SK-MEL-5 (cell line): ENCODE measurements at regions not wholly inside any gene's neighbourhood (a gene's known extent, or its start where the extent isn't known, plus 50 kb on each side); places are given as distances from the start of the nearest gene placed in this dataset.

Experiments used
- DNase-seq: peaks from one replicate; pipeline ENCODE4 v3.0.0-alpha.2; 2016; ENCODE audit warnings: low read depth, low spot score
- in situ Hi-C: cut with HindIII; loops from 2 replicates; pipeline ENCODE4 v1.10.0; 2016; ENCODE audit warnings: low sequenced_read_pairs, high pct_unique_total_duplicates, low pct_unique_long_range_greater_than_20kb

- in situ Hi-C loops = no loop called here
- no peak for DNase-seq
Observed at GRCh38 chr14:26097852-26098251, 500.0 kb downstream of the NOVA1 start.

GRCh38 chr14:26088275-26088674 lies 509.6 kb downstream of the NOVA1 start:
- no peak for DNase-seq
- in situ Hi-C loops = no loop called here

- no peak for DNase-seq
- in situ Hi-C loops = no loop called here
Observed at GRCh38 chr14:26081043-26081442, 516.8 kb downstream of the NOVA1 start.

DNA sequence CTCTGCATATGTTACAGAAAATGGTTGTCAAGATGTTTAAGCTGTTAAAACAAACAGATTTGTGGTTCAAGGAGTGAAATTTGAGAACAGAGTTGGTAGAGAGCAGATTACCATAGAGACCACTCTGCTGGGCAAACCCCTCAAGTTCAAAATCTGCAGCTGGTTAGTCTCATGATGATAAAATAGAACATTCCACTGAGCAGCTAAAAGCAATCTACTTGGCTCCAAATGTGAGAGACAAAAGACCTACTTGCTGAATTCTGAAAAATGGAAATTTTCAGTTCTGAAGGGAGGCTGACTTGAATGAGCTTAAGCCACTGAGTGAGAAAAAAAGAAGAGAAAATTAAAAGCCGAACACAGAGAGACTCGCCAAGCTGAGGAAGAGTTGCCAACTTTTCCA lies 519.3 kb downstream of the NOVA1 start:
- no peak for DNase-seq
- in situ Hi-C loops = no loop called here

- DNase-seq = no peak
- in situ Hi-C loops = no loop called here
Observed at GRCh38 chr14:26074892-26075291, 522.9 kb downstream of the NOVA1 start.

DNA sequence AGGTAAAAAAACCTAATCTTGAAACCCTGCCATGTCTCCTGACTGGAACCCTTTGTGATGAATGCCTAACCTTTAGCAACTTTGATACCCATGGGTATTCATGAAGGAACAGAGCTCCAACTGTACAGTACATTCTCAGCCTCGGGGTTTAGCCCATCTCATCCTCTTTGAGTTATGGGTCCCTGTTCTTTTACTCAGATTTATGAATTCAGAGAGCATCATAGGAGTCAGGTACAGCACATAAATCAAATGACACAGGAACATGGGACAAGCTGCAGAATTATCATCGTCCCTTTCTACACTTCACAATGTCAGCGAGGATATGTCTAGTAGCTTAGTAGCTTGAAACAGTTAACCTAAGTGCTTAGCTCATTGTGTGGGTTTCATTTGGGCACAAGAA lies 527.4 kb downstream of the NOVA1 start:
- in situ Hi-C loops = no loop called here
- no peak for DNase-seq

GRCh38 chr14:26067786-26068459 lies 529.9 kb downstream of the NOVA1 start:
- DNase-seq = no peak
- in situ Hi-C loops = no loop called here

GRCh38 chr14:26067341-26067740 lies 530.5 kb downstream of the NOVA1 start:
- in situ Hi-C loops = no loop called here
- DNase-seq = no peak

DNA sequence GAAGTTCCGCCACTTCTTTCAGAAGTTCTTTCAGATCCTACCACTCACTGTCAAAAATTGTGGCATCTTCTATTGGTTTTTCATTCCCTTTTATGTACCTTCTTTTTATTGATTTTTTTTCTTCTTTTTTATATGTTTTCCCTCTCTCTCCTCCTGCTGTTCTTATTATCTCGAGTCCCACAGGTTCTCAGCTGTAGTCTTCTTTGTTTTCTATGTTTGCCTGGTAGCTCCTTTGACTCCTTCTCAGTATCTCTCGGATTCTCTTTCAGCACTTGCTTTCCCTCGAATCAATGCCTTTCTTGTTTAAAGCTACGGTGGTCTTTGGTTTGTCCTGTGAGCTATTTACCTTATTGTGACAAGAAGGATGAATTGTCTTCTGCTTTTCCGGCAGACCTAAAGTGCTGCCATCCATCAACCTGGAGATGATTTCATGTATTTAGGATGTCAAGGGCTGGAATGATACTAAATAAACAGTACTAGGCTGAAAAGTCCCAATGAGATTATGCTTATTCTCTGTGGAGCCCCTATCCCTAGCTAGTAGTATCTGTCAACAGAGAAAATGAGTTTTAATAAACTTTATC lies 541.7 kb downstream of the NOVA1 start:
- in situ Hi-C loops = no loop called here
- DNase-seq = no peak

- in situ Hi-C loops = no loop called here
- no peak for DNase-seq
Observed at GRCh38 chr14:26032348-26032747, 565.5 kb downstream of the NOVA1 start.

- DNase-seq = no peak
- in situ Hi-C loops = no loop called here
Observed at GRCh38 chr14:26026384-26026783, 571.4 kb downstream of the NOVA1 start.

DNA sequence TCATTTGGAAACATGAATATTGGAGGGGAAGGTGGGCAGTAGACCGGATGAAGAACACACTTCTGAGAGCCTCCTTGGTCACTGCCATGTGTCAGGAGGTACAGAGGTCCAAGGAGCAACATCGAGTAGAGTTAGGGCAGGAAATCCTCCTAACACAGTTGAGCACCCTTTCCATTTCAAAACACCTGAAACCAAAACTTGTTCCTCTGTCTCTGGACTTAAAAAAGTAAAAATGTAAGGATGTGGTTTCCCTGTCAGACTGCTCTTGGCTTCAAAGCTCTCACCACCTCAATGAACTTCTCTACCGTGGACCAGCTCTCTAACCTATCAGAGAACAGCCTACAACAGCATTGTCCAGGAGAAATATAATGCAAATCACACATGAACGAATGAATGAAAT lies 573.9 kb downstream of the NOVA1 start:
- in situ Hi-C loops = no loop called here
- no peak for DNase-seq

GRCh38 chr14:26021759-26022158 lies 576.1 kb downstream of the NOVA1 start:
- in situ Hi-C loops = no loop called here

DNA sequence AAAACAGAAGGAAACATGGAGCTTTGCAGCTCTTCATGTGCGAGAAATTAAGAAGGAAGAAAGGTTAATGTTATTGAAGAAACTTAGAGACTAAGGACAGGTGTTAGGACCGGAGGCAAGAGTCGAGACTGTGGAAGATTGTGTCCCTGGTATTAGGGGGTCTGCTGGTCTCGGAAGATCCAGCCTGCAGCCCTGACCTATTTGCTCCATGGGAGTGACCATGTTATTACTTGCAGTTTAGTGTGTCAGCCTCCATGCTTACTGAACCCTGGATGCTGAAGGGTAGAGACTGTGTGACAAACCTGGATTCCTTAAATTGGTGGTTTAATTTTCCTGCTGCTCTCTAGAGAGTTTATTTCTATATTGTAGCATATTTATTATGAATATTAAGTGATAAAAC lies 580.6 kb downstream of the NOVA1 start:
- DNase-seq = no peak
- in situ Hi-C loops = no loop called here

More at GRCh38 chr14:26021759-26022158, 576.1 kb downstream of the NOVA1 start:
- no peak for DNase-seq

DNA sequence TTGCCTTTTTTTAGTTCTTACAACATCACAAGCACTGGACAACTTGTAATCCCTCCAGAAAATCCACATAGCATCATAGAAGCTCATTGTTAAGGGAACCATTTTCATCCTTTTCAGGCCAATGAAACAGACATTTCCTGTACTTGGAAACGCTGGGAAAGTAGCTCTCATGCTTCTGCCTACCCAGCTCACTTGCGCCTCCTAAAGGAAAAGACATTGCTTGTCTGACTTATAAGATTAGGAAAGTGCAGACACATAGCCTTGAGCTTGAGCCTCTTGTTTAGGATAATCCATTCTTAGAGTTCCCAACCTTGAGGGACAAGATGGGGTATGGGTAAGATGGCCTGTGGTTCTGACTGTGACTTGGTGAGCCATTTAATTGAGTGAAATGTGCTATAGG lies 589.5 kb downstream of the NOVA1 start:
- in situ Hi-C loops = no loop called here
- peak; percentile 82 for DNase-seq

- DNase-seq = no peak
- in situ Hi-C loops = no loop called here
Observed at GRCh38 chr14:26004342-26004741, 593.5 kb downstream of the NOVA1 start.

- in situ Hi-C loops = no loop called here
- DNase-seq = no peak
Observed at GRCh38 chr14:25993830-25994229, 604.0 kb downstream of the NOVA1 start.

DNA sequence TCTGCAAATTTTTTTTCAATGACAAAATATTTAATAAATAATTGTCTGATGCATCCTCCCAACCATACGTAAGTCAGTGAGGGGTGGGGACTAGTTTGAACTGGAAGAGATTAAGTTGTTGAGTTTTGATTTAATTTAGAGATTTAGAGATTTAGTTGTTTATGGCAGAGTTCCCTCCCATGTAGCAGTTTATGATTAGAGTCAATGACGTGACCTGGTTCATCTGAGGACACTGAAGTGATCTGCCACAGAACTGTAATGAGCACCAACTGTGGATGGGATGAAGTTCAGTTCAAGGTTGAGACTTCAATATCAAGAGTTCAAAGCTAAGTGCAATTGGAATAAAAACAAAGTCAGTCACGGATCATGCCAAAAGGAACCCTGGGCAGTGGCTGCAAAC lies 609.3 kb downstream of the NOVA1 start:
- DNase-seq = no peak

GRCh38 chr14:25955772-25956171 lies 642.1 kb downstream of the NOVA1 start:
- no peak for DNase-seq
- in situ Hi-C loops = no loop called here

More for the DNA sequence above, 609.3 kb downstream of the NOVA1 start:
- in situ Hi-C loops = no loop called here
